ENCODE measurements at regions not wholly inside any gene's neighbourhood (a gene's known extent, or its start where the extent isn't known, plus 50 kb on each side); places are given as distances from the start of the nearest gene placed in this dataset.

- no peak for DNase-seq (ENCODE audit: low read depth in 1 of 2, low spot score in 1 of 2)
- no peaks in the 10 kb centered on the region for H3K27me3 ChIP-seq
- no peak for TF ChIP-seq CTCF (IDR thresholded peaks at IDR 0.05; ENCODE audit: low read depth, low read length)
- no peaks in the 10 kb centered on the region for H3K9me3 ChIP-seq (ENCODE audit: low read depth)
- no peak overlapping the region for H3K27ac ChIP-seq
- no peaks in the 10 kb centered on the region for H3K36me3 ChIP-seq
- no peaks in the 10 kb centered on the region for H3K4me1 ChIP-seq (ENCODE audit: low read depth)
- no peak overlapping the region for H3K4me3 ChIP-seq
Observed at GRCh38 chr7:84610390-84610789, 415.8 kb upstream of the SEMA3A start.

- H3K27ac ChIP-seq, result no peak overlapping the region
- H3K36me3 ChIP-seq, result no peaks in the 10 kb centered on the region
- no peaks in the 10 kb centered on the region for H3K27me3 ChIP-seq
- H3K9me3 ChIP-seq (ENCODE audit: low read depth), result no peaks in the 10 kb centered on the region
- H3K4me3 ChIP-seq, result no peak overlapping the region
- no peak for TF ChIP-seq CTCF (IDR thresholded peaks at IDR 0.05; ENCODE audit: low read depth, low read length)
- no peak for DNase-seq (ENCODE audit: low read depth in 1 of 2, low spot score in 1 of 2)
- H3K4me1 ChIP-seq (ENCODE audit: low read depth), result no peaks in the 10 kb centered on the region
Observed at GRCh38 chr7:84605301-84605700, 410.7 kb upstream of the SEMA3A start.

DNA sequence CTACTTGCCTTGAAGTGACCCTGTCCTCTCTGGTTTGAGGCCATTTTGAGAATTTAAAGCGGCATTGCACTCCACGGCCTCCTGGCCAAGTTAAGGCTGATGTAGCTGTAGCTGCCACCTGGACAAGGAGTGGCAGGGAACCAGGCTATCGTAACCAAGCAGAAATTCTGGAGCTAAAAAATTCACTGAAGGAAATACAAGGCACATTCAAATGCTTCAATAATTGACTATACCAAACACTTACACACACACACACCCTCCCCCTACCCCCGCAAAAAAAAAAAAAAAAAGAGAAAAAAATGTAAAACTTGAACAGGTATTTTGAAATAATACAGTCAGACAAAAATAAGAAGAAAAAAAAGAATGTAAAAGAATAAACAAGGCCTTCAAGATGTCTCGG, 409.0 kb upstream of the SEMA3A start:
- TF ChIP-seq CTCF (IDR thresholded peaks at IDR 0.05; ENCODE audit: low read depth, low read length), result no peak
- Histone ChIP-seq H3K36me3 (no peaks in the 10 kb centered on the region), H3K27me3 (no peaks in the 10 kb centered on the region), H3K4me1 (ENCODE audit: low read depth) (no peaks in the 10 kb centered on the region), H3K9me3 (ENCODE audit: low read depth) (no peaks in the 10 kb centered on the region), H3K27ac (no peak overlapping the region), H3K4me3 (no peak overlapping the region)
- no peak for DNase-seq (ENCODE audit: low read depth in 1 of 2, low spot score in 1 of 2)

DNA sequence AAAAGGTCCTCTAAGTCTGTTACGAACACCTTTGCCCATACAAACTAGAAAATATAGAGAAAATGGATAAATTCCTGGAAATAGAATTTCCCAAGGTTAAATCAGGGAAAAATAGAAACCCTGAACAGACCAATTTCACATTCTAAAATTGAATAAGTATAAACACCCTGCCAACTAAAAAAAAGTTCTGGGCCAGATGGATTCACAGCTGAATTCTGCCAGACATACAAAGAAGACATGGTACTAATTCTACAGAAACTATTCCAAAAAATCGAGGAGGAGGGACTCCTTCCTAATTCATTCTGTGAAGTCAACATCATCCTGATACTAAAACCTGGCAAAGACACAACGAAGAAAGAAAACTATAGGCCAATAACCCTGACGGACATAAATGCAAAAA, 400.4 kb upstream of the SEMA3A start:
- H3K36me3 ChIP-seq, result no peaks in the 10 kb centered on the region
- H3K27me3 ChIP-seq, result no peaks in the 10 kb centered on the region
- no peak for DNase-seq (ENCODE audit: low read depth in 1 of 2, low spot score in 1 of 2)
- H3K4me1 ChIP-seq (ENCODE audit: low read depth), result no peaks in the 10 kb centered on the region
- H3K27ac ChIP-seq, result no peak overlapping the region
- TF ChIP-seq CTCF (IDR thresholded peaks at IDR 0.05; ENCODE audit: low read depth, low read length), result no peak
- no peaks in the 10 kb centered on the region for H3K9me3 ChIP-seq (ENCODE audit: low read depth)
- H3K4me3 ChIP-seq, result no peak overlapping the region

- no peak for TF ChIP-seq CTCF (IDR thresholded peaks at IDR 0.05; ENCODE audit: low read depth, low read length)
- no peaks in the 10 kb centered on the region for H3K4me1 ChIP-seq (ENCODE audit: low read depth)
- no peaks in the 10 kb centered on the region for H3K9me3 ChIP-seq (ENCODE audit: low read depth)
- no peak for DNase-seq (ENCODE audit: low read depth in 1 of 2, low spot score in 1 of 2)
- H3K27ac ChIP-seq, result no peak overlapping the region
- H3K27me3 ChIP-seq, result no peaks in the 10 kb centered on the region
- H3K4me3 ChIP-seq, result no peak overlapping the region
- H3K36me3 ChIP-seq, result no peaks in the 10 kb centered on the region
Observed at GRCh38 chr7:84591897-84592296, 397.3 kb upstream of the SEMA3A start.

- Histone ChIP-seq H3K27me3 (no peaks in the 10 kb centered on the region), H3K27ac (no peak overlapping the region), H3K4me3 (no peak overlapping the region), H3K9me3 (ENCODE audit: low read depth) (no peaks in the 10 kb centered on the region), H3K36me3 (no peaks in the 10 kb centered on the region), H3K4me1 (ENCODE audit: low read depth) (no peaks in the 10 kb centered on the region)
- DNase-seq (ENCODE audit: low read depth in 1 of 2, low spot score in 1 of 2), result no peak
- TF ChIP-seq CTCF (IDR thresholded peaks at IDR 0.05; ENCODE audit: low read depth, low read length), result no peak
Observed at GRCh38 chr7:84589012-84589411, 394.4 kb upstream of the SEMA3A start.
